ENCODE measurements at regions not wholly inside any gene's neighbourhood (a gene's known extent, or its start where the extent isn't known, plus 50 kb on each side); places are given as distances from the start of the nearest gene placed in this dataset.

GRCh38 chr18:61946449-61946848 is 53.6 kb upstream of the RNF152 start:
- dilution Hi-C loops (cut with HindIII; ENCODE audit: low sequenced_read_pairs, unreplicated experiment), result no loop called here
- Histone ChIP-seq H3K9me1 (ENCODE audit: insufficient read depth, low read length) (peaks cover 17% of the 10 kb centered on the region), H4K20me1 (ENCODE audit: insufficient read depth, low read length) (no peaks in the 10 kb centered on the region), H3K14ac (replicated peaks; ENCODE audit: low read depth, low read length) (no peak overlapping the region), H3K79me1 (ENCODE audit: low read depth in 1 of 2, low read length in 2 of 2) (no peaks in the 10 kb centered on the region), H3K23ac (ENCODE audit: low read depth, low read length) (no peak overlapping the region), H3K56ac (ENCODE audit: extremely low read depth, insufficient read depth, low read length) (no peak overlapping the region), H4K91ac (ENCODE audit: insufficient read depth, low read depth, low read length) (no peak overlapping the region; the same call in 1 of the 2 replicates), H2BK5ac (ENCODE audit: low read depth, low read length, poor library complexity, severe bottlenecking) (peak overlapping the region; percentile 20), H2BK120ac (ENCODE audit: low read depth, low read length) (peak overlapping the region; percentile 32), H2AFZ (replicated peaks; ENCODE audit: low read length, poor library complexity) (no peak overlapping the region), H2BK15ac (ENCODE audit: low read depth, low read length) (no peak overlapping the region), H3K36me3 (ENCODE audit: control insufficient read depth, insufficient read depth, low read length) (no peaks in the 10 kb centered on the region), H3K9ac (ENCODE audit: low read depth, low read length) (no peak overlapping the region), H3K9me3 (ENCODE audit: control insufficient read depth, insufficient read depth, low read length) (no peaks in the 10 kb centered on the region), H2BK20ac (ENCODE audit: low read depth, low read length) (peak overlapping the region; percentile 51), H3K27ac (ENCODE audit: insufficient read depth, low read length) (no peak overlapping the region), H2AK9ac (replicated peaks; ENCODE audit: low read depth, low read length, poor library complexity) (no peak overlapping the region), H3K4me1 (ENCODE audit: control insufficient read depth, insufficient read depth, low read length) (peaks cover 20% of the 10 kb centered on the region), H4K5ac (ENCODE audit: low read depth, low read length) (no peak overlapping the region), H3K4ac (ENCODE audit: low read depth, low read length) (no peak overlapping the region; the same call in 1 of the 2 replicates), H2AK5ac (ENCODE audit: low read depth, low read length) (no peak overlapping the region), H3K18ac (ENCODE audit: low read depth, low read length) (no peak overlapping the region), H4K8ac (ENCODE audit: low read depth in 2 of 2, low read length in 2 of 2) (no peak overlapping the region), H3K4me2 (ENCODE audit: low read depth, low read length) (peak overlapping the region; percentile 50; the same call in 1 of the 2 replicates), H3K27me3 (ENCODE audit: control insufficient read depth, insufficient read depth, low read length) (no peaks in the 10 kb centered on the region), H3K4me3 (ENCODE audit: insufficient read depth, low read depth, low read length) (no peak overlapping the region)
- peak; percentile 54; the same call in 1 of the 2 replicates for ATAC-seq (ENCODE audit: low read depth)
- intact Hi-C loops (cut with micrococcal nuclease), result no loop called here
- no TSS peak for BruUV-seq (replicated peaks)
- ChIA-PET CTCF (no interaction called here), POLR2A (ENCODE audit: unreplicated experiment) (no interaction called here)
- WGBS, 2 experiments (ENCODE audit: extremely low coverage in 2 of 2, insufficient read length in 1 of 2), result 83% methylated on average over 1 of the region's 3 CpGs; no CpG with 5 or more reads in 1 of the 2 experiments
- in situ Hi-C loops (cut with MboI; ENCODE audit: low sequenced_read_pairs), result no loop called here
- DNase-seq, result peak; percentile 88
- TF ChIP-seq FOS (IDR thresholded peaks at IDR 0.05; ENCODE audit: low read depth, low read length) (peak; percentile 42; the same call in 1 of the 2 replicates), CEBPB (IDR thresholded peaks at IDR 0.05; ENCODE audit: low read depth, low read length) (peak; percentile 70; the same call in 1 of the 2 replicates), RAD21 (IDR thresholded peaks at IDR 0.05; ENCODE audit: low read length) (no peak)

Measured in IMR-90 (cell line).